Right kidney (tissue), 1 donor: ENCODE measurements at regions not wholly inside any gene's neighbourhood (a gene's known extent, or its start where the extent isn't known, plus 50 kb on each side); places are given as distances from the start of the nearest gene placed in this dataset.

Experiments
- DNase-seq: peaks from one replicate; pipeline ENCODE4 v3.0.0-alpha.2; 2016

GRCh38 chr5:60178101-60178500 is 284.6 kb upstream of the PDE4D start:
- DNase-seq = no peak

GRCh38 chr5:60177596-60177995 is 284.1 kb upstream of the PDE4D start:
- DNase-seq = no peak

GRCh38 chr5:60173667-60174066 is 280.1 kb upstream of the PDE4D start:
- DNase-seq = no peak

GRCh38 chr5:60163762-60164161 is 270.2 kb upstream of the PDE4D start:
- DNase-seq = no peak

- DNase-seq = no peak
Measured at GRCh38 chr5:60162441-60162840, 268.9 kb upstream of the PDE4D start.

GRCh38 chr5:60161340-60161934 is 267.9 kb upstream of the PDE4D start:
- no peak for DNase-seq

GRCh38 chr5:60149081-60149480 is 255.6 kb upstream of the PDE4D start:
- DNase-seq = no peak

GRCh38 chr5:60148366-60148765 is 254.8 kb upstream of the PDE4D start:
- DNase-seq = no peak

GRCh38 chr5:60147791-60148190 is 254.3 kb upstream of the PDE4D start:
- no peak for DNase-seq

- DNase-seq = no peak
Measured at GRCh38 chr5:60143942-60144549, 250.5 kb upstream of the PDE4D start.

- DNase-seq = no peak
Measured at GRCh38 chr5:60141119-60141518, 247.6 kb upstream of the PDE4D start.

- DNase-seq = no peak
Measured at GRCh38 chr5:60136841-60137240, 243.3 kb upstream of the PDE4D start.

- DNase-seq = no peak
Measured at GRCh38 chr5:60131504-60131903, 238.0 kb upstream of the PDE4D start.

GRCh38 chr5:60125636-60126035 is 232.1 kb upstream of the PDE4D start:
- no peak for DNase-seq

- DNase-seq = no peak
Measured at GRCh38 chr5:60102961-60103693, 209.6 kb upstream of the PDE4D start.

- DNase-seq = no peak
Measured at GRCh38 chr5:60101573-60101972, 208.0 kb upstream of the PDE4D start.

GRCh38 chr5:60092671-60093422 is 199.3 kb upstream of the PDE4D start:
- DNase-seq = no peak

GRCh38 chr5:60086583-60086982 is 193.1 kb upstream of the PDE4D start:
- no peak for DNase-seq

GRCh38 chr5:60084226-60084625 is 190.7 kb upstream of the PDE4D start:
- DNase-seq = no peak

GRCh38 chr5:60077292-60077691 is 183.8 kb upstream of the PDE4D start:
- DNase-seq = no peak

- no peak for DNase-seq
Measured at GRCh38 chr5:60076746-60077145, 183.2 kb upstream of the PDE4D start.

- no peak for DNase-seq
Measured at GRCh38 chr5:60066502-60066901, 173.0 kb upstream of the PDE4D start.

- no peak for DNase-seq
Measured at GRCh38 chr5:60060389-60060788, 166.9 kb upstream of the PDE4D start.
